ENCODE measurements at regions not wholly inside any gene's neighbourhood (a gene's known extent, or its start where the extent isn't known, plus 50 kb on each side); places are given as distances from the start of the nearest gene placed in this dataset.

GRCh38 chr2:123434546-123435395 is 590.3 kb upstream of the CNTNAP5 start:
- in situ Hi-C loops (cut with HindIII; ENCODE audit: low pct_unique_long_range_greater_than_20kb, low sequenced_read_pairs) (no loop called here), intact Hi-C loops (cut with micrococcal nuclease; ENCODE audit: unreplicated experiment) (no loop called here)
- Histone ChIP-seq H3K36me3 (ENCODE audit: control insufficient read depth, insufficient read depth, low read length) (no peaks in the 10 kb centered on the region), H3K27ac (ENCODE audit: low read length) (no peak overlapping the region), H3K4me1 (ENCODE audit: control insufficient read depth, insufficient read depth, low read length) (no peaks in the 10 kb centered on the region), H3K27me3 (ENCODE audit: control insufficient read depth, insufficient read depth, low read length) (no peaks in the 10 kb centered on the region), H3K4me3 (ENCODE audit: low read depth in 2 of 2, low read length in 2 of 2) (no peak overlapping the region), H3K9me3 (ENCODE audit: control insufficient read depth, insufficient read depth, low read depth, low read length) (no peaks in the 10 kb centered on the region)
- TF ChIP-seq TCF7L2 (IDR thresholded peaks at IDR 0.05; ENCODE audit: low read depth, low read length) (no peak), POLR2AphosphoS5 (IDR thresholded peaks at IDR 0.05; ENCODE audit: low read depth, low read length) (no peak), CTCF (IDR thresholded peaks at IDR 0.05) (no peak)
- ATAC-seq: no peak
- BruUV-seq (replicated peaks): no TSS peak
- POLR2A ChIA-PET: no interaction called here
- no peak for DNase-seq (ENCODE audit: low read depth, low spot score)
- CTCF ChIA-PET: no interaction called here

GRCh38 chr2:123438251-123438650 is 586.8 kb upstream of the CNTNAP5 start:
- intact Hi-C loops (cut with micrococcal nuclease; ENCODE audit: unreplicated experiment) (no loop called here), in situ Hi-C loops (cut with HindIII; ENCODE audit: low pct_unique_long_range_greater_than_20kb, low sequenced_read_pairs) (no loop called here)
- CTCF ChIA-PET: no interaction called here
- Histone ChIP-seq H3K4me1 (ENCODE audit: control insufficient read depth, insufficient read depth, low read length) (no peaks in the 10 kb centered on the region), H3K36me3 (ENCODE audit: control insufficient read depth, insufficient read depth, low read length) (no peaks in the 10 kb centered on the region), H3K27ac (ENCODE audit: low read length) (no peak overlapping the region), H3K9me3 (ENCODE audit: control insufficient read depth, insufficient read depth, low read depth, low read length) (no peaks in the 10 kb centered on the region), H3K4me3 (ENCODE audit: low read depth in 2 of 2, low read length in 2 of 2) (no peak overlapping the region), H3K27me3 (ENCODE audit: control insufficient read depth, insufficient read depth, low read length) (no peaks in the 10 kb centered on the region)
- BruUV-seq (replicated peaks): no TSS peak
- ATAC-seq (no peak), DNase-seq (ENCODE audit: low read depth, low spot score) (no peak)
- TF ChIP-seq POLR2AphosphoS5 (IDR thresholded peaks at IDR 0.05; ENCODE audit: low read depth, low read length): no peak
- no peak for TF ChIP-seq CTCF (IDR thresholded peaks at IDR 0.05)
- no peak for TF ChIP-seq SIN3A (IDR thresholded peaks at IDR 0.05; ENCODE audit: borderline replicate concordance, insufficient read depth, low read depth, low read length)
- POLR2A ChIA-PET: no interaction called here

- CTCF ChIA-PET: no interaction called here
- intact Hi-C loops (cut with micrococcal nuclease; ENCODE audit: unreplicated experiment) (no loop called here), in situ Hi-C loops (cut with HindIII; ENCODE audit: low pct_unique_long_range_greater_than_20kb, low sequenced_read_pairs) (no loop called here)
- no TSS peak for BruUV-seq (replicated peaks)
- H3K4me1 ChIP-seq (ENCODE audit: control insufficient read depth, insufficient read depth, low read length): no peaks in the 10 kb centered on the region
- no peak overlapping the region for H3K4me3 ChIP-seq (ENCODE audit: low read depth in 2 of 2, low read length in 2 of 2)
- DNase-seq (ENCODE audit: low read depth, low spot score) (no peak), ATAC-seq (no peak)
- H3K9me3 ChIP-seq (ENCODE audit: control insufficient read depth, insufficient read depth, low read depth, low read length): no peaks in the 10 kb centered on the region
- TF ChIP-seq POLR2AphosphoS5 (IDR thresholded peaks at IDR 0.05; ENCODE audit: low read depth, low read length) (no peak), REST (IDR thresholded peaks at IDR 0.05; ENCODE audit: insufficient read depth in 1 of 2, low read depth in 2 of 2, low read length in 1 of 2) (no peak), CTCF (IDR thresholded peaks at IDR 0.05) (no peak), TCF7L2 (IDR thresholded peaks at IDR 0.05; ENCODE audit: low read depth, low read length) (no peak), SIN3A (IDR thresholded peaks at IDR 0.05; ENCODE audit: borderline replicate concordance, insufficient read depth, low read depth, low read length) (no peak)
- H3K27ac ChIP-seq (ENCODE audit: low read length): no peak overlapping the region
- H3K27me3 ChIP-seq (ENCODE audit: control insufficient read depth, insufficient read depth, low read length): no peaks in the 10 kb centered on the region
- no peaks in the 10 kb centered on the region for H3K36me3 ChIP-seq (ENCODE audit: control insufficient read depth, insufficient read depth, low read length)
- POLR2A ChIA-PET: no interaction called here
These were observed 586.4 kb upstream of the CNTNAP5 start for GRCh38 chr2:123438675-123439074.

Data from Panc1 (cell line).